Coronary artery (tissue), 2 donors: ENCODE measurements at regions not wholly inside any gene's neighbourhood (a gene's known extent, or its start where the extent isn't known, plus 50 kb on each side); places are given as distances from the start of the nearest gene placed in this dataset.

Experiments used
- DNase-seq: peaks from one replicate; pipeline ENCODE4 v3.0.0-alpha.2; 2017; ENCODE audit warnings: low spot score
- H3K27ac ChIP-seq, 2 donors: fragments of 200-600 bp; sonication (generic); one replicate each; pipeline ENCODE4 v1.5.1; 2016 to 2019
- H3K4me3 ChIP-seq: fragments of 200-600 bp; sonication (generic); 2 replicates; pipeline ENCODE4 v1.5.1; 2016; ENCODE audit warnings: mild to moderate bottlenecking, moderate library complexity
- TF ChIP-seq, protein P1 (sequence below): fragments of 200-600 bp; sonication (generic); IDR thresholded peaks from one replicate; pipeline ENCODE4 v1.5.1; 2019; ENCODE audit warnings: antibody characterized with exemption

DNA sequence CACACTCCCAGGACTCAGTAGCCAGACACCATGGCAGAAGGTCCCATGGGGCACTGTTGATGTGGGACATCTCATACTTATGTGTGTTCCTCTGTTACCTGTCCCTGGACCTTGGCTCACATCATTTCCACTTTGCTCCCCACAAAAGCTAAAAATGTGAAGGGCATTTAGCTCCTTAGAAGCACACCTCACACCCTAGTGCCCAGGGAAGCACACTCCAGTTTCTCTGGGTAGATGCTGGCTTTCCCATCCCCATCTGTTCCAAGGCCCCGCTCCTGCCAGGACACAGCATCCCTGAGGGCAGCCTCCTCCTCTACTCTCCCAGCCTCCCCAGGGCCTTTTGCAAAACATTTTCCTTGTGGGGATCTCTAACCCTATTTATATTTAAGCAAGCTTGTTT lies 572.4 kb upstream of the MGMT start:
- TF ChIP-seq, protein P1, sequence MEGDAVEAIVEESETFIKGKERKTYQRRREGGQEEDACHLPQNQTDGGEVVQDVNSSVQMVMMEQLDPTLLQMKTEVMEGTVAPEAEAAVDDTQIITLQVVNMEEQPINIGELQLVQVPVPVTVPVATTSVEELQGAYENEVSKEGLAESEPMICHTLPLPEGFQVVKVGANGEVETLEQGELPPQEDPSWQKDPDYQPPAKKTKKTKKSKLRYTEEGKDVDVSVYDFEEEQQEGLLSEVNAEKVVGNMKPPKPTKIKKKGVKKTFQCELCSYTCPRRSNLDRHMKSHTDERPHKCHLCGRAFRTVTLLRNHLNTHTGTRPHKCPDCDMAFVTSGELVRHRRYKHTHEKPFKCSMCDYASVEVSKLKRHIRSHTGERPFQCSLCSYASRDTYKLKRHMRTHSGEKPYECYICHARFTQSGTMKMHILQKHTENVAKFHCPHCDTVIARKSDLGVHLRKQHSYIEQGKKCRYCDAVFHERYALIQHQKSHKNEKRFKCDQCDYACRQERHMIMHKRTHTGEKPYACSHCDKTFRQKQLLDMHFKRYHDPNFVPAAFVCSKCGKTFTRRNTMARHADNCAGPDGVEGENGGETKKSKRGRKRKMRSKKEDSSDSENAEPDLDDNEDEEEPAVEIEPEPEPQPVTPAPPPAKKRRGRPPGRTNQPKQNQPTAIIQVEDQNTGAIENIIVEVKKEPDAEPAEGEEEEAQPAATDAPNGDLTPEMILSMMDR: no peak
- no peak for DNase-seq
- H3K4me3 ChIP-seq: no peak overlapping the region
- no peak overlapping the region for H3K27ac ChIP-seq

DNA sequence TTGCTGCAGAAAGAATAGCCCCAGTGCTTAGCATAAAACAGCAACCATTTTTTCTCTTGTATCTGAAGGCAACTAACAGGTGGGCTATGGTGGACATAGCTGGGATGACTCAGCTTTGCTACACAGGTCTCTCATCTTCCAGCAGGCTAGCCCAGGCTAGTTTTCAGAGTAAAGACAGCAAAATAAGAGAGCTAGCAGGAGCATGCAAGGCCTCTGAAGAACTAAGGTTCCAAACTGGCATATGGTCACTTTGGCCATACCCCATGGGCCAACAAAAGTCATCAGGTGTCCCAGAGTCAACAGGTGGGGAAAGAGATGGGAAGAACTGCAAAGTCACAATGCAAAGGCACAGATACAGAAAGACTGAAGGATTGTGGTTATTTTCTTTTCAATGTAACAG lies 571.6 kb upstream of the MGMT start:
- TF ChIP-seq, protein P1: no peak
- H3K4me3 ChIP-seq: no peak overlapping the region
- no peak overlapping the region for H3K27ac ChIP-seq
- no peak for DNase-seq

DNA sequence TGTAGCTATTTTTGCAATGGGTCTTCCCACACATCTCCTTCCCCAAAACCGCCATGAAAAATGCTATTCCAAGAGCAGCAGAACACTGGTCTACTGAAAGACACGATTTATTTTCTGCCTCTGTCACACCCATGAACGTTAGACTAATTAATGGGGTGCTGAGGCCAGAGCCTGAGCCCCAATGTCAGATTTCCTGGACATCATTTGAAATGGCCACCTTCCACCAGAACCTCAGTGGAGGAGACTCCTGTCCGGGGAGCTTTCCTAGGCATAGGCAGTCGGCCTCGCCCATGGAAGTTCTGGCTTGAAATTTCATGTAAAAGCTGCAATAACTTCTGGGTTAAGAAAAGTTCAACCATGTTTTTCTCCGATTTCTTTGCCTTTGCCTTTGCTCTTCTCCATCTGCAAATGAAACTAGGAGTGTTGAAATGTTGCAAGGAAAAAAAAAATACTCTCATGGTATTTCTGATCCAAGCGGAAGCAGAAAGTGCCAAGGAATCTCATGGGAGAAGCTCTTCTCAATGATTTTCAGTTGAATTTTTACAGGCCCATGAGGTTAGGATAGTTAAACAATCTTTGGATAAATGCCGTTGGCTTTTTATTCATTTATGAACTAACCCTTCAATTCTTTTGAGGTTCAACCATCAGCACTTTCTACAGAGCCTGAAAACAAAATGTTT lies 570.8 kb upstream of the MGMT start:
- Histone ChIP-seq H3K27ac (peak overlapping the region in 1 of 2 donors; percentile 56), H3K4me3 (no peak overlapping the region)
- TF ChIP-seq, protein P1: no peak
- DNase-seq: no peak

DNA sequence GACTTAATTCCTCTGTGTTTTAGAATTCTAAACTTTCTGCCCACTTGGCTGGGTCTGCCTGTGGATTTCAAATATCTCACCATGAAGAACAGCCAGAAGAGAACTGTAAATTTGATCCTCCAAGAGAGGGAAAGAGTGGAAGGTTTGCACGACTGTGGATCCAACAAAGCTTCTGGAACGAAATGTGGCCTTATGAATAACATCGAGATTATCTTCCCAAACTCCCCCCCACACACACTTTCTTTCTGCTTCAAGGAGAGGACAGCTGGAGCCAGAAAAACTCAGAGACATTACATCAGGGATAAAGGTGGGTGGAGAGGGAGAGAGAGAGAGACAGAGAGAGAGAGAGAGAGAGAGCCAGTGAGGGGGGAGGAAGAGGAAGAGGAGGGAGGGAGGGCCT lies 570.1 kb upstream of the MGMT start:
- TF ChIP-seq, protein P1: no peak
- no peak for DNase-seq
- no peak overlapping the region for H3K4me3 ChIP-seq
- peak overlapping the region in 1 of 2 donors; percentile 45 for H3K27ac ChIP-seq

DNA sequence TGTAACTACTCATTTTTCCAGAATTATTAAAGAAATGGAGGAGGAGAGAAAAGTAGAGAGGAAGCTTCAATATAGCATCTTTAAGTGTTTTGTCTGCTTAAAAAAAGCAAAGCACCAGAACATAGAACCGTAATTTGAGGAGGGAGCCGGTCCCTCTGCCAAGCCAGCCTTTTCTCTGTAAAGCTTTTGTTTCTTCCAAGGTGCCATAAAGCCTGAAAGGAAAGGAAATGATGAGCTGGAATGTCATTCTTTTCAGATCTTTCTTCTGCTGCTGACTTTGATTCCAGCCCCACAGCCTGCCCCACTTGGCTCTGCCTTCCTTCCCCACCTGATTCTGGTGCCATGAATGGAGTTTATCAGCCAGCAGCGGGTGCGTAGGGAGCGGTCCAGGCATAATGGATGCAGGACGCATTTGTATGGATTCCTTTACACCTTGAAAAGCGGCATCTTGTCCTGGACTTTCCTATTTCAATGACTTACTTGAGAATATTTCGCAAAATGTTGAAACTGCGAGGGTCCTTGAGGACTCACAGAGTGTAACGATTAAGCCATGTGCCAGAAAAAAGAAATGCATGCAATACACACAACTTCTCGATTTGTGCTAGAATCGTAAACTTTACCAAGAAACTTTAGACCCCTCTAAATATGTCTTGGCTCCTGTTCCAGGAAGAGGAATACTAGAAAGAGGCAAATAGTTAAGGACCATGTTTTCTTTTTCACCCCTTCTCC lies 569.5 kb upstream of the MGMT start:
- no peak for DNase-seq
- Histone ChIP-seq H3K4me3 (no peak overlapping the region), H3K27ac (peak overlapping the region in 1 of 2 donors; percentile 45)

DNA sequence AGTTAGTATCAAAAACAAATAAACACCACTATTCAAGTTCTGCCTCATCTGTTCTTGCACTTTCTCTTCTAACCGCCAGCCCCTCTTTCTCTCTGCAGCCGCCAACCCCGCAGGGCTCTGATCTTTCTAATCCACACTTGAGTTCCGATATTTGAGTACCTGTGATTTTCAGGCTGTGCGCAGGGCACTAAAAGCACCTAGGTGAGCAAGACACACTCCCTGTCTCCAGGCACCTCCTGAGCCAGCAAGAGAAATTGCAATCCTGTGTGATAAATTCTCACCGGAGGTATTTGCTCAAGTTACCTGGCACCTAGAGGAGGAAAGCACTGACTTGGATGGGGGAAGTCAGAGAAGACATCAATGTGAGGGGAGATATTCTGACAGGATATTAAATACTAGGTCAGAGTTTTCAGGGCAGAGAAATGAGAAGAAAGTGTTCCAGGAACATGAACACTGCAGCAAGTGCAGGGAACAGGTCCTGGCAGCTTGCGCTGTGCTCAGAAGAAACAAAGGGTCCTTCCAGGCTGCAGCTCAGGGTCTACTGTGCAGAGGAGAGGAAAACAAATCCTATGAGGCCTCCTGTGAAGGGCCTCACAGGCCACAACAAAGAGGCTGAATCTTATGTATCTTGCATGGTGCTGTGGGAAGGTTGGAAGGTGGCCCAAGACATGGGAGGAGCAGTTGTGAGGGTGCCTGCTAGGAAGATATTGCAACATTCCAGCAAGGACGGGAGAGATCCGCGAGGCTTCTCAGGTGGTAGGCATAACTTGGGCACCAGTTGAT lies 568.7 kb upstream of the MGMT start:
- H3K27ac ChIP-seq: no peak overlapping the region
- H3K4me3 ChIP-seq: no peak overlapping the region
- no peak for DNase-seq
- TF ChIP-seq, protein P1: no peak

More for the DNA sequence above, 569.5 kb upstream of the MGMT start:
- TF ChIP-seq, protein P1: no peak
